ENCODE measurements at regions not wholly inside any gene's neighbourhood (a gene's known extent, or its start where the extent isn't known, plus 50 kb on each side); places are given as distances from the start of the nearest gene placed in this dataset.
"Not testable (repeated sequence)": the region's sequence is repeated elsewhere in the genome, so short reads cannot be mapped to it uniquely, and the experiment has no call there.

DNA sequence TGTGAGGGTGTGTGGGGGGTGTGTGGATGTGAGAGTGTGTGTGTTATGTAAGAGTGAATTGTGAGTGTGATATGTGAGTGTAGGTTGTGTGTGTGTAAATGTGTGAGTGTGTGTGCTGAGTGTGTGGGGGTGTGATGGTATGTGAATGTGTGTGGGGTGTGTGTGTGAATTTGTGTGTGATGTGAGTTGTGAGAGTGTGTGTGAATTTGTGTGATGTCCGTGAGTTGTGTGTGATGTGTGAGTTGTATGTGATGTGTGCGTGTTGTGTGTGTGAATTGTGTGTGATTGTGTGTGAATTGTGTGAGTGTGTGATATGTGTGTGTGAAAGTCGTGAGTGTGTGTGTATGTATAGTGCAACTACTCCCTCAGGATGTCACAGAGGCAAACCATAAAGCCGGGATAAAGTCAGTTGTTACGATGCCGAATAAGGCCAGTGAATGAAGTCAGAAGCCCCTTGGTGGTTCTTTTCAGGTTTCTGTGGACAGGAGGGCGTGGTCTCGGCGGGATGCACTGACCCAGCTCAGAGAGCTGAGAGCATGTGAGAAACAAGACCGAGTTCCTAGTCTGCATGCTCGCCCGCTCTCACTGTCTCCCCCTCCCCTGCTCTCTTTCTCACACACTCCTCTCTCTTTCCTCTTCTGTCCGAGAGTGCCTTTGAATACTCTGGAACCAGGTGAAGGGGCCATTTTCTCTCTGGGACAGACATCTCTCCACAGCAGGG is 71.8 kb upstream of the MAX start:
- Mint-ChIP-seq H3K4me3 (no peak overlapping the region), H3K36me3 (no peaks in the 10 kb centered on the region), H3K9me3 (no peaks in the 10 kb centered on the region), H3K27me3 (peaks cover 26% of the 10 kb centered on the region), H3K27ac (no peak overlapping the region), H3K4me1 (peaks cover 16% of the 10 kb centered on the region)
- DNase-seq: no peak
- CTCF ChIA-PET: no interaction called here

DNA sequence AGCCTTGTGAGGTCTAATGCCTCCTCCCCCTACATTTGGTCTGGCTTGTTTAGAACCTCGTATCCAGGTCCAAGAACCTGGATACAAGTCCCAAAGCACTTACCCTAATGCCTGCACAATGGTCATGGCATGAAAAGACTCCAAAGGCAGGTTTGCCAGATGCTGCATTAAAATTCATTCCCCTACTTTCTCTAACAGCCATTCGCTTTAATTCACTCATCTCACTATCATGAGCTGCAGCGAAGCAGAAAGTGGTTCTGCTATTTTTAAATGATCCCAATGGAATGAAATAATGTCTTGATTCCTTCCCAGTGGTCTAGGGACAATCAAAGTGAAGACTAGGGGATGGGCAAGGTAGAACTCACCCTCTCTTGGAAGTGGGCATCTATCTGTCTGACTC is 72.5 kb upstream of the MAX start:
- Mint-ChIP-seq H3K9me3 (no peaks in the 10 kb centered on the region), H3K27me3 (peaks cover 26% of the 10 kb centered on the region), H3K4me3 (no peak overlapping the region), H3K27ac (no peak overlapping the region), H3K36me3 (no peaks in the 10 kb centered on the region), H3K4me1 (peaks cover 13% of the 10 kb centered on the region)
- CTCF ChIA-PET: interaction anchor here (0.6 kb wide), 1 partner anchor 99 kb away, joined by 3 read pairs; no protein-coding TSS in a partner anchor
- no peak for DNase-seq

DNA sequence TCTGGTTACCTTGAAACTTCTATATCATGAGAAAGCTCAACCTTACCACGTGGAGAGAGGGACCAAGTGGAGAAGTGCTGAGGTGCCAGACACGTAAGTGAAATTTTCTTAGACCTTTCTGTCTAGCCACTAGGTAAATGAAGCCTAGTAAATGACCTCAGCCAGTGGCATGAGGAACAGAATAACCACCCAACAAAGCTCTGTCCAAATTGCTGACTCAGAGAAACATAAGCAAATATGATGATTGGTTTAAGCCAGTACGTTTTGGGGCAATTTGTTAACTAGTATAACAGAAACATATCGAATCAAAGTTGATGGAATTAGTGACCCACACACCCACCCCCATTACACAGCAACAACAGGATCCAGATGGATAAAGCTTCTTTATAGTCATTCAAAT is 75.2 kb upstream of the MAX start:
- H3K36me3 Mint-ChIP-seq: peaks cover 5% of the 10 kb centered on the region
- peaks cover 11% of the 10 kb centered on the region for H3K9me3 Mint-ChIP-seq
- H3K4me3 Mint-ChIP-seq: no peak overlapping the region
- H3K27ac Mint-ChIP-seq: no peak overlapping the region
- no peak for DNase-seq
- peaks cover 11% of the 10 kb centered on the region for H3K27me3 Mint-ChIP-seq
- CTCF ChIA-PET: interaction anchor here (0.6 kb wide), 1 partner anchor 110 kb away, joined by 3 read pairs; no protein-coding TSS in a partner anchor
- H3K4me1 Mint-ChIP-seq: peaks cover 10% of the 10 kb centered on the region

DNA sequence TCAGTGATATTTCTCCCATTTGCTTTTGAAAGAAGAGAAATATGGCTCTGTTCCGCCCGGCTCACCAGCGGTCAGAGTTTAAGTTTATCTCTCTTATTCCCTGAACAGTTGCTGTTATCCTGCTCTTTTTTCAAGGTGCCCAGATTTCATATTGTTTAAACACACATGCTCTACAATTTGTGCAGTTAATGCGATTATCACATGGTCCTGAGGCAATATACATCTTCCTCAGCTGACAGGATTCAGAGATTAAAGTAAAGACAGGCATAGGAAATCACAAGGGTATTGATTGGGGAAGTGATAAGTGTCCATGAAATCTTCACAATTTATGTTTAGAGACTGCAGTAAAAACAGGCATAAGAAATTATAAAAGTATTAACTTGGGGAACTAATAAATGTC is 76.9 kb upstream of the MAX start:
- H3K4me3 Mint-ChIP-seq, H3K4me1 Mint-ChIP-seq, H3K27ac Mint-ChIP-seq, H3K27me3 Mint-ChIP-seq, DNase-seq, CTCF ChIA-PET, H3K36me3 Mint-ChIP-seq: not testable (repeated sequence)
- peaks cover 18% of the 10 kb centered on the region for H3K9me3 Mint-ChIP-seq

DNA sequence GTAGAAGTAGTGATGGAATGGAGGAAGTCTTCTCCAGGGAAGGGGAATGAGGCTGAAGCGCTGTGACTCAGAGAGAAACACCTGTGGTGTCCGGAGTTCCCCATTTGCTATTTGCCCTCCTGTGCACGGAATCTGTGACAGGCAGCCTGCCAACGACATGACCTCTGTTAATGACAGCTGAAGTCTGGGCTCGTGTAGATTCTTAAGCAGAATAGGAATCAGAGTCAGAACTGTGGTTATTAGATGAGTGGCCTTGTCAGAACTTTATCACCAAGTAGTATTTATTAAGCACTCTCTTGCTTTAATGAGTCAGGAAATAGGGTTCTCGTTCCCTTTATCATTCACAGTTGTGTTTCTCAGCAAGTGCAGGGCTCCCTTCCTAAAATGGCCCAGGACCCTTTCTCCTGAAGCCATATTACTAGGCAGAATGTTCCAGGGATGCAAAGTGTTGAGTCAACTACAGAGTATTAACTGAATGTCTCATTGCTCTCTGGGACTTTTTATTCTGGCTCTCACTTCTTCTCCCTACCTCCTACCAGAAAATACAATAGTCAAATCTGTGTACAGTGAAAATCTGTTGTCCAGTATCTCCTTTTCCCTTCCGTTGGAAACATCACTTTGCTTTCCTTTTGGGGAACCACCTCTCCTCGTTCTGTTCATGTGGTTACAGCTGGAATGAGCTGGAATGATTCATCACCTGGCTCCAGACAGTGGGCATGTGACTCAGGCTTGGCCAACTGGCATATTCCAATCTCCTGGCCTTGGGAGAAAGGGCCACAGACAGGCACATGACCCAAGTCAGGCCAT is 77.8 kb upstream of the MAX start:
- Mint-ChIP-seq H3K4me3 (no peak overlapping the region), H3K27me3 (peaks cover 4% of the 10 kb centered on the region), H3K9me3 (peaks cover 18% of the 10 kb centered on the region), H3K4me1 (peaks cover 10% of the 10 kb centered on the region), H3K27ac (no peak overlapping the region), H3K36me3 (peaks cover 5% of the 10 kb centered on the region)
- CTCF ChIA-PET: interaction anchor here (0.8 to 1.4 kb wide), 3 partner anchors 8 to 235 kb away, joined by 3 to 4 read pairs (median 4); no protein-coding TSS in a partner anchor
- DNase-seq: no peak

DNA sequence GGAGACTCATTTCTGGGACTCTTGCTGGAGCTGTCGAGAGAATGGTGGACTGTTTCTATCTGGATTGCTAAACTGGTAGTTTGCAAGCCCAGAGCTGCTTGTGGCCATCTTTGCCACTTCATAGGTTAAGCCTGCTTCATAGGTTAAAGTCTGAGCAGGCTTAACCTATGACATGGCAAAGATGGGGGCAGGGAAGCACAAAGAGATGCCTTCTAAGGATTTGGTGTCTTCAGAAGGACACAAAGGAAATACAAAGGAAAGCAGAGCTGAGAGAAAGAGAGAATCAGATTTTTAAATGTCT is 78.4 kb upstream of the MAX start:
- Mint-ChIP-seq H3K9me3 (peaks cover 18% of the 10 kb centered on the region), H3K36me3 (peaks cover 5% of the 10 kb centered on the region), H3K27me3 (peaks cover 6% of the 10 kb centered on the region), H3K4me1 (peaks cover 10% of the 10 kb centered on the region), H3K4me3 (no peak overlapping the region), H3K27ac (no peak overlapping the region)
- no peak for DNase-seq
- CTCF ChIA-PET: interaction anchor here (0.8 to 1.4 kb wide), 3 partner anchors 9 to 234 kb away, joined by 3 to 4 read pairs (median 4); no protein-coding TSS in a partner anchor

DNA sequence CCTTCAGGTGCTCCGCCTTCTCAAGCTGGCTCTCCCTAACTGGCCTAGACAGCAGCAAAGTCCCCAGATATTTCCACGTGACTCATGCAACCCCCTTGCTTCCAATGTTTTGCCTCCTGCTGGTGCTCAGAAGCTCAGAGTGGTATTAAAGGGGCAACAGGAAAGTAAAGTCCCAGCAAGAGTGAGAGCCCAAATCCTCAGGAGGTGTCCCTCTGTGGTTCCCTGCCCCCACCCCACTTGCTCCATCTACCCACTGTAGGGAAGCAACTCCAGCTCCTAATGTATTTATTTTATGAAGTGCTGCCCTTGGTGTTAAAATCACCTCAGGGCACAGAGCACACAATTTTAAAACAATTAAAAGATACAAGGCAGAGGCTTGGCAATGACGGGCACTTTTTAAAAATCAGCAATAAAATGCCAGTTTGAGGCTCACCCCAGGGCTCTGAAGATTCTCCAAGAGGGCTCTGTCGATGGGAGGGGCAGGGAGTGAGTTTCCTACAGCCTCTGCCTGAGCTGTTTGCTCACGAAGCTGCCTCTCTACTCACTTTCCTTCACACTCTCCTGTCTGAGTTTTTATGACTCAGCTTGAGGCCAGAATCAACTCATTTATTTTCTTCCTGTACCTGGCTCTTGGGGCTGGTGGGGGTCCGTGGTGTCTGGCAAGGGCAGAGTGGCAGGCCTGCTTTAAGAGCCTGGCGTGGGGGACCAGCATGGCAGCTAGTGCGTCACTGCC is 81.9 kb upstream of the MAX start:
- no peak overlapping the region for H3K4me3 Mint-ChIP-seq
- H3K27ac Mint-ChIP-seq: no peak overlapping the region
- H3K9me3 Mint-ChIP-seq: peaks cover 18% of the 10 kb centered on the region
- H3K36me3 Mint-ChIP-seq: peaks cover 5% of the 10 kb centered on the region
- CTCF ChIA-PET: interaction anchor here (1.0 kb wide), 1 partner anchor 20 kb away, joined by 3 read pairs; no protein-coding TSS in a partner anchor
- no peak for DNase-seq
- H3K27me3 Mint-ChIP-seq: peaks cover 12% of the 10 kb centered on the region
- H3K4me1 Mint-ChIP-seq: peaks cover 10% of the 10 kb centered on the region

DNA sequence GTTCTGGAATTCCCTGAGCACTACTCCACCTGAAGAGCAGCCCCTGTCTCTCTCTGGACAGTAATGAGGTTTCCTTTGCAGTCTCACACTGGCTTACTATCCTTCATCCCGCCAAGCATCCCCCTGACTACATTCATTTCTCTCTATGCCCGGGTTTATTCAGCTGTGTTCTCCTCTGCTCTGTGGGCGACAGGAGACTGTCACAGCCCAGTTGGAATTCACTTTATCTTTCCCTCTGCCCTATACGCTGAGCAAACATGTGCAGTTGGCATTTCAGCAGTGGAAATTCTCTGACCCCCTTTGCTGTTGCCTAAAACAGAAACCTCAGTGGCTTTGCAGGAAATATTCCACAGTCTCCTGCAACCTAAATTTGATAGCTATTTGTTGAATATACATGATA is 83.5 kb upstream of the MAX start:
- Mint-ChIP-seq H3K4me1 (no peaks in the 10 kb centered on the region), H3K27me3 (peaks cover 12% of the 10 kb centered on the region), H3K4me3 (no peak overlapping the region), H3K27ac (no peak overlapping the region), H3K36me3 (peaks cover 5% of the 10 kb centered on the region), H3K9me3 (peaks cover 18% of the 10 kb centered on the region)
- no peak for DNase-seq
- CTCF ChIA-PET: no interaction called here

DNA sequence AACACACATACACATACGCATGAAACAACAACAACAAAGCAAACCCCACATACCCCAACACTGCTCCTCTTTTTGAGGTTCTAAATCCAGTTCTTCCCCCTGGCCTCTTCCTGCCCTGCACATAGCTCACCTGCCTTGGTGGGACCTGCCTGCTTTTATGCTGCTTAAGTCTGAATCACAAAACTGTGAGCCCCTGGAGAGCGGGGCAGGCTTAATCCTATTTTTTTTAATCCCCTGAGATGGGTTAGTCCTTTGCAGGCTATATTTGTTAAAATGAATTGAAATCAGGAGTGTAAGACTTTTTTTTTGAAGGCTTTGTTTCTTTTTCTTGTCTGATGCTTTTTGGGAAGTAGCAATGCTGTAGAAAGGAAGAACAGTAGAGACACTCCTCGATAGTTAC is 84.6 kb upstream of the MAX start:
- no peak overlapping the region for H3K27ac Mint-ChIP-seq
- CTCF ChIA-PET: interaction anchor here (0.6 kb wide), 1 partner anchor 27 kb away, joined by 3 read pairs; no protein-coding TSS in a partner anchor
- peaks cover 12% of the 10 kb centered on the region for H3K27me3 Mint-ChIP-seq
- H3K4me1 Mint-ChIP-seq: no peaks in the 10 kb centered on the region
- no peak overlapping the region for H3K4me3 Mint-ChIP-seq
- peaks cover 11% of the 10 kb centered on the region for H3K9me3 Mint-ChIP-seq
- peaks cover 5% of the 10 kb centered on the region for H3K36me3 Mint-ChIP-seq
- DNase-seq: no peak

DNA sequence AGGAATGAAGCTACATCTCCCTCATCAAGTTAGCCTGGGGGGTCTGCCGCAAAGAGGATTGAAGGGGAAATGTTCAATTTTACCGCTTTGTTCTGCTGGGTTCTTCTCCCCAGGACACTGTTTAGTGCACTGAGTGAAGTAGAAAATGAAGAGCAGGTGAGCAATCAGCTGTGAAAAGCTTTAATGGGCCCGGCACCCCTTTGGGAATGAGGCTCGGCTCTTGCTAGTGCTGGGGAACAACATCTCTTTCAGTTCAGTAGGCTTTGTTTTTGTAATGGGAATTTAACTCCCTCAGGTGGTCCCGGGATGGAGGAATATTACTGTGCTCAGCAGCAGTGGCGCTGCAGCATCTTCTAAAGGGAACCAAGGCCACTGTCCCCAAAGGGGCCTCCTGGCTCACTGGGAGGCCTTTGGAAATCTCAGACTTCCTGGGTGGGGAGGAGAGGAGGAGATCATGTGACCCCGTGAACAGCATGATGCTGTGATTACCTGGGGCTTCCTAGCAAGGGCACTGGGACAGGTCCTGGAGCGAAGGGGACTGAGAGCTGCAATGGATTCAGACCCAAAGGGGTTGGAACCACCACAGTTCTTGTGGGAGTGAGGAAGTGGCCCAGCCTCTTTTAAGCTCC is 85.2 kb upstream of the MAX start:
- H3K27me3 Mint-ChIP-seq: peaks cover 12% of the 10 kb centered on the region
- CTCF ChIA-PET: no interaction called here
- DNase-seq: no peak
- H3K4me3 Mint-ChIP-seq: no peak overlapping the region
- no peaks in the 10 kb centered on the region for H3K36me3 Mint-ChIP-seq
- H3K27ac Mint-ChIP-seq: no peak overlapping the region
- H3K4me1 Mint-ChIP-seq: no peaks in the 10 kb centered on the region
- H3K9me3 Mint-ChIP-seq: peaks cover 6% of the 10 kb centered on the region

DNA sequence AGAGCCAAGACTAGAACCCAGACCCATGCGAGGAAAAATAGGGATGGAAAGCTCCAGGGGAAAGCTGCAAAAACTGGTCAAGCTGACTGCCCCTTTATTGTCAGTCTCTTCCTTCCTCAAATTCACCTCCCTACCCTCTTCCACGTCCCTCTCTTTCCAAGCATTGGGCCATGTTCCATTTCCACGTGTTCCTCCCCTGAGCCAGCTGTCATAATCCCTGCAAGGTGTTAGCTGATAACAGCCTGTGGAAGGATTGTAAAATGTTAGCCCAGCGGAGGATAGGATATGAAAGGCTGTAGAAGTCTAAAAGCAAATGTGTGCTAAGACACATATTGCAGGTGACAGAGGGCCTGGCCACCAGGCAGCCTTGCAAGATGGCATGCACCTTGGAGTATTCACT is 88.0 kb upstream of the MAX start:
- peaks cover 20% of the 10 kb centered on the region for H3K27me3 Mint-ChIP-seq
- CTCF ChIA-PET: no interaction called here
- no peaks in the 10 kb centered on the region for H3K9me3 Mint-ChIP-seq
- H3K4me3 Mint-ChIP-seq: no peak overlapping the region
- H3K36me3 Mint-ChIP-seq: no peaks in the 10 kb centered on the region
- no peak for DNase-seq
- H3K27ac Mint-ChIP-seq: no peak overlapping the region
- H3K4me1 Mint-ChIP-seq: no peaks in the 10 kb centered on the region

DNA sequence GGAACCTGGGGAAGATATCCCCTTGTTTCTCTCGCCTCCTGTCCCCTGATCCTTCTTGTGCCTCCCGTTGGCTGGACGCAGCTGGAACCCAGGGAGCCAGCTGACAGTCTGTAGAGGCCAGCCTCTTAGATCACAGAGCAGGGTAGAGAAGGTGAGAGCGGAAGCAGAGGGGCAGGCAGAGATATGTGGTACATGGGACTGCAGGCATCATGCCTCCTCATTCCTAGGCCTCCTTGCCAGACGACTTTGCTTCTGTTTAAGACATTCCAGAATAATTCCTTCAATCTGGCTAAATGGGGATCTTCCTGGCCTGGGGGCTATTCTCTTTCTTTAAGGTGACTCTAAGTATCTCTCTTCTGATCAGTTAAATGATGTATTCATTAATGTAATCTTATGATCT is 89.4 kb upstream of the MAX start:
- H3K27ac Mint-ChIP-seq: no peak overlapping the region
- no peak overlapping the region for H3K4me3 Mint-ChIP-seq
- no peak for DNase-seq
- no peaks in the 10 kb centered on the region for H3K4me1 Mint-ChIP-seq
- H3K36me3 Mint-ChIP-seq: no peaks in the 10 kb centered on the region
- CTCF ChIA-PET: no interaction called here
- H3K9me3 Mint-ChIP-seq: no peaks in the 10 kb centered on the region
- peaks cover 15% of the 10 kb centered on the region for H3K27me3 Mint-ChIP-seq

DNA sequence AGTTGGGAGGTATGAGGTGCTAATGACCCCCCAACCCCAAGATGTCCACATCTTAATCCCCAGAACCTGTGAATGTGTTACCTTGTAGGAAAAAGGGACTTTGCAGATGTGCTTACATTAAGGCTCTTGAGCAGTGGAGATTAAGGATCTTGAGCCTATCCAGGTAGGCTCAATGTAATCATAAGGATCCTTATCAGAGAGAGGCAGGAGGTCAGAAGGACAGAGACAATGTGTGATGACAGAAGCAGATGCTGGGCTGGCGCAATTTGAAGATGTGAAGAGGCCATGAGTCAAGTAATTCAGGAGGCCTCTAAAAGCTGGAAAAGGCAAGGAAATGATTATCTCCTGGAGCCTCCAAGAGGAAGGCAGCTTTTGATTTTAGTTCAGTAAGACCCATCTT is 90.4 kb upstream of the MAX start:
- H3K4me1 Mint-ChIP-seq: no peaks in the 10 kb centered on the region
- H3K36me3 Mint-ChIP-seq: no peaks in the 10 kb centered on the region
- CTCF ChIA-PET: no interaction called here
- DNase-seq: no peak
- no peaks in the 10 kb centered on the region for H3K9me3 Mint-ChIP-seq
- peaks cover 15% of the 10 kb centered on the region for H3K27me3 Mint-ChIP-seq
- no peak overlapping the region for H3K27ac Mint-ChIP-seq
- no peak overlapping the region for H3K4me3 Mint-ChIP-seq

DNA sequence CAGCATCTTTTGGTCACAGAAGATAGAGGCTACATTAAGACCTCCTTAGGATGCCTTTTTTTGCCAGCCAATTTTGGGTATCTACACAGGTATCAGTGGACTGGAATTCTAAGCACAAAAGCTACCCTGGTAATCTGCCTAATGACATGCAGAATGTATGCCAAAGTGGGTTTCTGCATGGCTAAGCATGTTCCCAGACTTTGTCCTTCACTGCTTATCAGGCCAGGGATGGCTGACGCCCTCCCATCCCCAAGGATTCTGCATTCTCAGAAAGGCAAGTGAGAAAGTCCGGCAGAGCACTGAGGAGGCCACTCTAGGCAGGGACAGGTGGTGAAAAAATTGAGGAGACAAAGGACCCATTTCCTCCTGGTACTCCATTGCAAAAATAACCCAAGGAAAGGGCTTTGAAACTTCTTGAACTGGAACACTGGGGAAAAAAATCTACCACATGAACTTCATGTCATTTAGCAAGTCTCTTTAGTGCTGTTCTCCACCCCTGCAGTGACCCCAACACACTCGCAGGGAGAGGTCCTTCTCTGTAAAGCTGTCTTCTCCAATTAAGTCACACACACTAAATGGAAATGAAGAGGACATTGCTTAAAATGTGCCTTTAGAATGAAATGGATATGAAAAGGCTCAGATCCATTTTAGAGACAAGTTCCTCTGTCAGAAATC is 91.7 kb upstream of the MAX start:
- H3K4me3 Mint-ChIP-seq: no peak overlapping the region
- no peaks in the 10 kb centered on the region for H3K36me3 Mint-ChIP-seq
- H3K27me3 Mint-ChIP-seq: peaks cover 15% of the 10 kb centered on the region
- no peaks in the 10 kb centered on the region for H3K4me1 Mint-ChIP-seq
- no peak overlapping the region for H3K27ac Mint-ChIP-seq
- no peak for DNase-seq
- H3K9me3 Mint-ChIP-seq: no peaks in the 10 kb centered on the region
- CTCF ChIA-PET: no interaction called here
